Effector memory CD8-positive, alpha-beta T cell (primary cell): ENCODE measurements at regions not wholly inside any gene's neighbourhood (a gene's known extent, or its start where the extent isn't known, plus 50 kb on each side); places are given as distances from the start of the nearest gene placed in this dataset.

Experiments used
- ATAC-seq: fragments of 150-1000 bp; cut with Tn5 transposase; replicated peaks from 2 replicates; pipeline ENCODE4 v1.10.0; 2021; ENCODE audit warnings: mild to moderate bottlenecking, moderate library complexity
- DNase-seq, 3 experiments: peaks; one replicate each; pipeline ENCODE4 v3.0.0; 2021
- H3K27ac Mint-ChIP-seq, 2 donors: one replicate each; pipeline ENCODE4 v1.8.0; 2022; ENCODE audit warnings: mild to moderate bottlenecking in 2 of 2, mixed read lengths in 2 of 2, moderate library complexity in 2 of 2
- H3K27me3 Mint-ChIP-seq, 2 donors: one replicate each; pipeline ENCODE4 v1.8.0; 2022; ENCODE audit warnings: mixed read lengths in 2 of 2
- H3K36me3 Mint-ChIP-seq: one replicate; pipeline ENCODE4 v1.8.0; 2022; ENCODE audit warnings: mild to moderate bottlenecking, moderate library complexity, mixed read lengths; ENCODE audit not compliant: insufficient read depth
- H3K4me1 Mint-ChIP-seq, 2 donors: one replicate each; pipeline ENCODE4 v1.8.0; 2022; ENCODE audit warnings: low read depth in 2 of 2, mixed read lengths in 2 of 2
- H3K4me3 Mint-ChIP-seq, 2 donors: one replicate each; pipeline ENCODE4 v1.8.0; 2022; ENCODE audit warnings: mild to moderate bottlenecking in 2 of 2, mixed read lengths in 2 of 2, moderate library complexity in 2 of 2
- H3K9me3 Mint-ChIP-seq, 2 donors: one replicate each; pipeline ENCODE4 v1.8.0; 2022; ENCODE audit warnings: mixed read lengths in 2 of 2

DNA sequence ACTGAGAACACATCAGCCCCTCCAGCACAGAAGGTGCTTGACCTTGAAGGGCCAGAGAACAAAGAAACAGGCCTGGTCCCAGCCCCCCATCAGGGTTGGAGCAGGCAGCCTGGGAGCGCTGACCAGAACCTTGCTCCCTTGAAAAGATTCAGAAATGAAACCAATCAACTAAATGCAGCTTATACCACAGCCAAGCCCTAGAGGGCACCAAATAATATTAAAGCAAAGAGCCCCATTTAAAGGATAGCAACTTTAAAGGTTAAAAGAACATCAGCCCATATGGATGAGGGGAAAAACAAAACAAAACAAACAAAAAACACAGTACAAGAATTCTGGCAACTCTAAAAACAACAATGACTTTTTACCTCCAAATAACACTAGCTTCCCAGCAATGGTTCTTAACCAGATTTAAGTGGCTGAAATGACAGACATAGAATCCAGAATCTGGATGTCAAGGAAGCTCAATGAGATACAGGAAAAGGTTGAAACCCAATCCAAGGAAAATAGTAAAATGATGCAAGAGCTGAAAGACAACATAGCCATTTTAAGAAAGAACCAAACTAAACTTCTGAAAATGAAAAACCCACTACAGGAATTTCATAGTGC is 471.9 kb downstream of the MTRR start:
- peaks cover 2 to 30% of the 10 kb centered on the region in 2 donors for H3K9me3 Mint-ChIP-seq
- H3K27me3 Mint-ChIP-seq, result no peaks in the 10 kb centered on the region

DNA sequence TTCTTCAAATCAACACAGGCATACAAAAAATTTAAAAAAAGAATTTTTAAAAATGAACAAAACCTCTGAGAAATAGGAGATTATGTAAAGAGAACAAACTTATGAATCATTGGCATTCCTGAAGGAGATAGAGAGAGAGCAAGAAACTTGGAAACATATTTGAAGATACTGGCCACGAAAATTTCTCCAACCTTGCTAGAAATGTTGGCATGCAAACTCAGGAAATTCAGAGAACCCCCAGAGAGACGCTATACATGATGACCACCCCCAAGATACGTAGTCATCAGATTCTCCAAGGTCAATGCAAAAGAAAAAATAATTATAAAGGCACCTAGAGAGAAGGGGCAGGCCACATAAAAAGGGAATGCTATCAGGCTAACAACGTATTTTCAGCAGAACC is 472.5 kb downstream of the MTRR start:
- no peak for ATAC-seq
- H3K4me3 Mint-ChIP-seq, result no peak overlapping the region
- H3K9me3 Mint-ChIP-seq, result peaks cover 2 to 30% of the 10 kb centered on the region in 2 donors
- peaks cover 2% of the 10 kb centered on the region for H3K36me3 Mint-ChIP-seq
- no peaks in the 10 kb centered on the region for H3K27me3 Mint-ChIP-seq
- H3K4me1 Mint-ChIP-seq, result no peaks in the 10 kb centered on the region
- H3K27ac Mint-ChIP-seq, result no peak overlapping the region
- DNase-seq, result no peak

More for the DNA sequence above, 471.9 kb downstream of the MTRR start:
- H3K4me1 Mint-ChIP-seq, result no peaks in the 10 kb centered on the region
- no peak overlapping the region for H3K4me3 Mint-ChIP-seq
- DNase-seq, result no peak
- no peak for ATAC-seq
- H3K27ac Mint-ChIP-seq, result no peak overlapping the region
- H3K36me3 Mint-ChIP-seq, result peaks cover 2% of the 10 kb centered on the region

DNA sequence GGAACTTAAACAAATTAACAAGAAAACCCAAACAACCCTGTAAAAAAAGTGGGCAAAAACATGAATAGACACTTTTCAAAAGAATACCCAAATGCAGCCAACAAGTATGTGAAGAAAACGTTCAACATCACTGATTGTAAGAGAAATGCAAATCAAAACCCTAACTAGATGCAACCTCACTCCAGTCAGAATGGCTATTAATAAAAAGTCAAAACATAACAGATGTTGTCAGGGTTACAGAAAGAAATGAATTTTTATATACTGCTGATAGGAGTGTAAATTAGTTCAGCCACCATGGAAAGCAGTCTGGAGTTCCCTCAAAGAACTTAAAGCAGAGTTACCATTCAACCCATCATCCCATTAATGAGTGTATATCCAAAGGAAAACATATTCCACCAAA is 479.0 kb downstream of the MTRR start:
- ATAC-seq (no peak), DNase-seq (no peak)
- Mint-ChIP-seq H3K4me1 (no peaks in the 10 kb centered on the region), H3K9me3 (peaks cover 13 to 18% of the 10 kb centered on the region in 2 donors), H3K4me3 (no peak overlapping the region), H3K27me3 (no peaks in the 10 kb centered on the region), H3K27ac (no peak overlapping the region), H3K36me3 (no peaks in the 10 kb centered on the region)

DNA sequence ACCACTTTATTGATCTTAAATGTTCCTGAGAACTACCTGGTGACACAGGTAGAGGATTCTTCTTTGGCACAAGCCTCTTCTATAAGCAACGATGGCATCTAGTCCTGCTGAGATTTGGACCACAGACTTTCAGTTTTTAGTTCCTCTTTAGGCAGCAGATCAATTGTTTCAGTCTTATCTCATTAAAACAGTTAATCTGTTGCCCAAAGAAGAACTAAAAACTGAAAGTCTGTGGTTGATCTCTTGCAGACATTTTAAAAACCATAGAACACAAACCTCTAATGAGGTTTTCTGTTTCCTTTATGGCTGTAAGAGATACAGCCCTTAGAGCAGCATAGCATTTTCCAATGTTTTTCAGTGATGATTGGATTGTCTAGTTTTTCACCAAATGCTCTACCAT is 480.9 kb downstream of the MTRR start:
- Mint-ChIP-seq H3K27me3 (no peaks in the 10 kb centered on the region), H3K4me3 (no peak overlapping the region), H3K9me3 (peaks cover 13 to 15% of the 10 kb centered on the region in 2 donors), H3K36me3 (no peaks in the 10 kb centered on the region), H3K4me1 (no peaks in the 10 kb centered on the region), H3K27ac (no peak overlapping the region)
- ATAC-seq (no peak), DNase-seq (no peak)

DNA sequence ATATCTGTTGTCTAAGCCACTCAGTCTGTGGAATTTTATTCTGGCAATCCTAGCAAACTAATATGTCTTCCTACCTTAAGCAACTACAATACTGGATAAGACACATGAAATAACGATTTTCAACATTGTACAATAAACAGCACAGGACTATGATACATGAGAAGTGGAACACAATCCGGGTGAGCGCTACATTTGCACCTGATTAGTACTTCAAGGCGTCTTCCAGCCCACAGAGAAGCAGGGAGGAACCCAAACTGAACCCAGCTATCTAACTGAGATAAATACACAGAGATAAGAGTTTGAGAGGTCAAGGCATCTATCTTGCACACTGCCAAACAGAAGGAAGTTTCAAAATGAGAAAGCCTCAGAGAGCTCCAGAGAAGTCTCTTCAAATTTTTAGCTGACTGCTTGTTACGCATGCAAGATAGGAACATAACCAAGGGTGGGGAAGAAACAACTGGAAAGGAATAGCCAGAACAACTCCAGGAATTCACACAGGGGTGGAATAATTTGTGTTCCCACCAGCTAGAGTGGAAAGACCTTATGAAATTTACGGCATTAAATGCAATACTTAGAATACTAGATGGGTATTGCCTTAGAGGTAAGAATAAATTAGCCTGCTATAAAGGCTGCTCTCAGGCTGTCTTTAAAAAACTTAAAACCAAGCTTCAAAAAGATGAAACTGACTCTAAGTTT is 481.8 kb downstream of the MTRR start:
- no peaks in the 10 kb centered on the region for H3K4me1 Mint-ChIP-seq
- no peaks in the 10 kb centered on the region for H3K27me3 Mint-ChIP-seq
- peaks cover 7 to 13% of the 10 kb centered on the region in 2 donors for H3K9me3 Mint-ChIP-seq
- ATAC-seq (no peak), DNase-seq (no peak)
- no peaks in the 10 kb centered on the region for H3K36me3 Mint-ChIP-seq
- no peak overlapping the region for H3K4me3 Mint-ChIP-seq
- no peak overlapping the region for H3K27ac Mint-ChIP-seq

DNA sequence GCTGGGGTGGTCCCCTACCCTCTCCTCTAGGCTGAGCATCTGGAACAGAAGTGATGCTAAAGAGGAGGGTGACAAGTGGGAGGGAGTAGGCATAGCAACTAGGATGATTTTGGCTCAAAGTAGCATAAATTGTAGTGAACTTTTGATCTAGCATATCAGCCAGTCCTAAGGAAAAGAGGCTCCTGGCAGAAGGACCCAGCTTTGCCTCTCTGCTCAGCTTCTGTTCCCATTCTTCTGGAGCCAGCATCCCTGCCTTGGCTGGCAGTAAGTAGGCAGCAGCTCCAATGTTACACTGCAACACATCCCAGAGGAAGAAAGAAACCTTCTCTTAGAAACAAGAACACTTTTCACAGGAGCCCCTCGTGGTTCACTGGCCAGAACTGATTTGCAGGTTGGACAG is 487.0 kb downstream of the MTRR start:
- no peaks in the 10 kb centered on the region for H3K27me3 Mint-ChIP-seq

DNA sequence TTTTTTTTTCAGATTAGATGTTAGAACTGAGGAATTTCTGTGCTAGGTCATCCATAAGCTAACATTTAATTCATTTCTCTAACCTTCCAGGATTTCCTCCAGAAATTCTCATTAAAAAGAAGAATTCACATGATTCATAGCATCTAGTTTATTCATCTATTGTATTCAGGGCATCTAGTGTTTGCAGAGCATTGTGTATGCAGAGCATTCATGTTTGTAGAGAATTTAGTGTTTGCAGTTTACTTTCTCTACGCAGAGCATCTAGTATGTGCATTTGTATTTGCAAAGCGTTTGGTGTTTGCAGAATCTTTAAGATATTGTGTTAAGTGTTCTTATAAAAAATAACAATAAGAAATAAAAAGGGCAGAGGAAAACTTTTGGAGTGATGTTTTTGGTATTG is 491.1 kb downstream of the MTRR start:
- H3K9me3 Mint-ChIP-seq, result peaks cover 0 to 2% of the 10 kb centered on the region in 2 donors
- H3K4me3 Mint-ChIP-seq, result no peak overlapping the region
- no peak for DNase-seq
- no peaks in the 10 kb centered on the region for H3K27me3 Mint-ChIP-seq
- H3K27ac Mint-ChIP-seq, result no peak overlapping the region
- H3K36me3 Mint-ChIP-seq, result no peaks in the 10 kb centered on the region
- ATAC-seq, result no peak
- no peaks in the 10 kb centered on the region for H3K4me1 Mint-ChIP-seq

More for the DNA sequence above, 487.0 kb downstream of the MTRR start:
- ATAC-seq (no peak), DNase-seq (no peak)
- Mint-ChIP-seq H3K27ac (no peak overlapping the region), H3K4me3 (no peak overlapping the region), H3K36me3 (no peaks in the 10 kb centered on the region), H3K4me1 (no peaks in the 10 kb centered on the region), H3K9me3 (peaks cover under 1 to 3% of the 10 kb centered on the region in 2 donors)

DNA sequence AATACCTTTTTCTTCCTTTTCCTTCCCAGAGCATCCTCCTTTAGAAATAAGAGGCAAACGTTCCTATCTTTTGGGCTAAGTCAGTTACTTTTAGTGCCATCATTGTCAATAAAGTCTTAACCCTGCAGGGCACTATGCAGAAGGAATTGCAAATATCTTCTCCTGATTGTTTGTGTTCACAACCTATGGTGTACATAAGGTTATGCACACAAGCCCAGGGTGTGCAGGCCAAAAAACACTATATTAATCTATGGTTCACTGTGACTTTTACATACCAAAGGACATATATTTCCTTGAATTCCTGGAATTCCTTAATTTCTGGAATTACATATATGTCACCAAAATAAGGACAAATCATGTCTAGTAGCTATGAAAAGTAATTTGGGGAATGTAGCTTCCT is 493.5 kb downstream of the MTRR start:
- Mint-ChIP-seq H3K9me3 (peaks cover 0 to 2% of the 10 kb centered on the region in 2 donors), H3K27ac (no peak overlapping the region), H3K4me3 (no peak overlapping the region), H3K27me3 (no peaks in the 10 kb centered on the region), H3K36me3 (no peaks in the 10 kb centered on the region), H3K4me1 (no peaks in the 10 kb centered on the region)
- DNase-seq, result no peak
- no peak for ATAC-seq

DNA sequence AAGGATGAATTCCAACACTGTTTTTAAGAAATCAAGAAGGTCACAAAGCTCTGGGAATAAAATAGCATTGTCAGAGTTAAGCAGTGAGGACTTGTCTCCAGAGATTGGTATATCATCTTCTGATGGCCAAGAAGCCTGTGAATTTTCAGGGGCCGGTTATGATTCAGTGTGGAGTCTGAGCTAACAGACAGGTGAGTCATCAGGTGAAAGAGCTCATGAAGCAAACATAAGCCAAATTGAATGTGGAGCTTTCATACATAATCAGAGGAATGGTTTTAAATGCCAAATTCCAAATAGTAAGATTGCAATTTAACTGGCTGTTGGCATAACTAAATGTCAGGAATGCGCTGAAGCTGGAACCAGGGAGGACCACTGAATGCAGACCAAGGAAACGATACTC is 494.2 kb downstream of the MTRR start:
- no peaks in the 10 kb centered on the region for H3K36me3 Mint-ChIP-seq
- DNase-seq, result no peak
- no peak overlapping the region for H3K27ac Mint-ChIP-seq
- H3K4me3 Mint-ChIP-seq, result no peak overlapping the region
- no peaks in the 10 kb centered on the region for H3K27me3 Mint-ChIP-seq
- ATAC-seq, result no peak
- H3K4me1 Mint-ChIP-seq, result no peaks in the 10 kb centered on the region
- H3K9me3 Mint-ChIP-seq, result peaks cover 0 to 4% of the 10 kb centered on the region in 2 donors

DNA sequence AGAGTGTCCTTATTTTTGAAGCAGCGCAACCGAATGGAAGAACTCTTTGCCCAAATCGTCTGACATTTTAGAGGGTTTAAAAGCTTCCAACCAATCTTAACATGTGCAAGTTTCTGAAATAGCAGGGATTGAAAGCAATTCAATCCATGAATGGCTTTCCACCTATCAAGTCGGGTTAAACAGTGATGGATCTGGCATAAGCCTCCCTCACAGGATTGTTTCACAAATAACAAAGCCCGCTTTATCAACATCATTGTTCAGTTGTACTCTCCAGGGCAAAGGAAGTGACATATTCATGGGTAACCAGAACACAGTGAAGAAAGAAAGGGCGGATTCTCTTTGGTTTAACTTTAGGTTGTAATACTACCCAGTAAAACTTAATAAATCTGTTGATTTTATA is 497.3 kb downstream of the MTRR start:
- Mint-ChIP-seq H3K27me3 (no peaks in the 10 kb centered on the region), H3K4me1 (no peaks in the 10 kb centered on the region), H3K27ac (no peak overlapping the region), H3K9me3 (peaks cover 0 to 3% of the 10 kb centered on the region in 2 donors), H3K4me3 (no peak overlapping the region), H3K36me3 (no peaks in the 10 kb centered on the region)
- ATAC-seq (no peak), DNase-seq (no peak)

DNA sequence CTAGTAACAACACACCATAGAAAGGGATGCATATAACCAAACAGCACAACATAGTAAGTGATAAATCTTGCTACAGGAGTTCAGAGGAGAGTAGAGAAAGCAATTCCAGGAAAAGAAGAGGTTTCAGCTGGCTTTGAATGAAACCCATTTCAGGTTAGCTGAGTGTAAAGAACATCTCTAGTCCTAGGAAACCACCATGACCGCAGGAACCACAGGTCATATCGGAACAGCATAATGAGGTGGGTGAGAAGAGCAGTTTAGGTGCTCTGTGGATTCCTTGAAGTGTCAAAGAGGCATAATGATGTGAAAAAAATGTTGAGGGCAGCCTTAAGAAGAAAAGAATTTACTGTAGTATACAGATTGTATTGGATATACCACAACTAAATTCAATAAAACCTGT is 507.5 kb downstream of the MTRR start:
- no peak overlapping the region for H3K27ac Mint-ChIP-seq
- H3K9me3 Mint-ChIP-seq, result peaks cover 6 to 14% of the 10 kb centered on the region in 2 donors
- no peak overlapping the region for H3K4me3 Mint-ChIP-seq
- H3K36me3 Mint-ChIP-seq, result no peaks in the 10 kb centered on the region
- ATAC-seq, result no peak
- H3K27me3 Mint-ChIP-seq, result no peaks in the 10 kb centered on the region
- no peak for DNase-seq
- peaks cover 0 to 1% of the 10 kb centered on the region in 2 donors for H3K4me1 Mint-ChIP-seq

DNA sequence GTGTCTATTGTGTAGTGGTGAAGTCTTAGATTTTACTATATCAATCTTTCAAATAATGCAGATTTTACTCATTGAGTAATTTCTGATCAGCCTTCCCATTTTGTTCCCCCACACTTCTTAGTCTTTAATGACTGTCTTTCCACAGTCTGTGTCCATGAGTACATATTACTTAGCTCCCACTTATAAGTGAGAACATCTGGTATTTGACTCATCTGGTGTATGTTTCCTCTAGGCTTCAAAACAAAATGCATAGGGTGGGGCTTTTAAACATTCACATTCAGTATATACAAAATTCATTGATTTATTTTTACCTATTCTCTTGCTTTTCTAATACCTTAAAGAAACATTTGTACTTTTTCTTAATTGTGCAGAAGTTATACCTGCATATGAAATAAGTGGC is 513.0 kb downstream of the MTRR start:
- DNase-seq (no peak), ATAC-seq (no peak)
- H3K9me3 Mint-ChIP-seq, result peaks cover 7 to 8% of the 10 kb centered on the region in 2 donors
- no peaks in the 10 kb centered on the region for H3K27me3 Mint-ChIP-seq
- peaks cover 0 to 1% of the 10 kb centered on the region in 2 donors for H3K4me1 Mint-ChIP-seq
- no peak overlapping the region for H3K4me3 Mint-ChIP-seq
- no peak overlapping the region for H3K27ac Mint-ChIP-seq
- no peaks in the 10 kb centered on the region for H3K36me3 Mint-ChIP-seq

DNA sequence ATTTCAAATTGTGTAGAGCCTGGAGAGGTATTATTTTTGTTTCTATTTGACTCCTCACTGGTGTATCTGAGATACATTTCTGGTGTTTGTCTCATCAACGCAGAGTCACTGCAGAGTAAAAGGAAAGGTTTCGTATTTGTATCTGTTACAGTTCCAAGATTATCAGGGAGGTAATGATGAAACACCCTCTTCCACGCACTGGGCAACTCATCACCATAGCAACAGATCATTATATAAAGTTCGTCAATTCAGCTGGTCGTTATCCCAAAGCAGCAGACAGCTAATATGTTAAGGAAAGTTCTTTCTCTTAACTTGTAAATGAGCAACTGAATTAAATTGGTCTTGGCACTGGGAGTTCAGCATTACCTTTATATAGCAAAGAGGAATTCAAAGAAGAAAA is 513.5 kb downstream of the MTRR start:
- no peak for ATAC-seq
- Mint-ChIP-seq H3K27ac (no peak overlapping the region), H3K36me3 (no peaks in the 10 kb centered on the region), H3K4me3 (no peak overlapping the region), H3K27me3 (no peaks in the 10 kb centered on the region), H3K9me3 (peaks cover 7 to 8% of the 10 kb centered on the region in 2 donors), H3K4me1 (peaks cover 0 to 1% of the 10 kb centered on the region in 2 donors)
- no peak for DNase-seq

DNA sequence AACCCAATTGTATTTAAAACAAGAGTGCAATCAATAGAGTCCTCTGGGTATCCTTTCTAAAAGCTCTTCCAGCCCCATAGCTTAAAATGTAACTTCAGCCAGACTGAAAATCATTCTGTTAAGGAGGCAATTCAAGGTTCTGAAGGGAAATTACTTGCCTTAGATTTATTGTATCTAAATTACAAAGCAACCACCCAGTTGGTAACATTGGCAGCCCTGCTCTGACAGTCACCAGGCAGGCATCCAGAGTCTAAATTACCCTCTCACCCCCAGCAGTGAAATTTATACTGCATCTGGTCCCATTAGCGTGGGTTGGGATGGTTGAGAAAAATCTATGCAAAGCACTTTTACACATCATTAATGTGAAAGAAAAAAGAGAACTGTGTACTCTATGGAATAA is 514.7 kb downstream of the MTRR start:
- Mint-ChIP-seq H3K4me3 (no peak overlapping the region), H3K36me3 (no peaks in the 10 kb centered on the region), H3K27me3 (no peaks in the 10 kb centered on the region), H3K27ac (no peak overlapping the region), H3K9me3 (peaks cover 6 to 8% of the 10 kb centered on the region in 2 donors), H3K4me1 (peaks cover 0 to 1% of the 10 kb centered on the region in 2 donors)
- DNase-seq, result no peak
- ATAC-seq, result no peak
